ELR (cell line): ENCODE measurements at regions not wholly inside any gene's neighbourhood (a gene's known extent, or its start where the extent isn't known, plus 50 kb on each side); places are given as distances from the start of the nearest gene placed in this dataset.

Experiments used
- DNase-seq: peaks from one replicate; pipeline ENCODE4 v3.0.0-alpha.2; 2015; ENCODE audit warnings: low read depth

DNA sequence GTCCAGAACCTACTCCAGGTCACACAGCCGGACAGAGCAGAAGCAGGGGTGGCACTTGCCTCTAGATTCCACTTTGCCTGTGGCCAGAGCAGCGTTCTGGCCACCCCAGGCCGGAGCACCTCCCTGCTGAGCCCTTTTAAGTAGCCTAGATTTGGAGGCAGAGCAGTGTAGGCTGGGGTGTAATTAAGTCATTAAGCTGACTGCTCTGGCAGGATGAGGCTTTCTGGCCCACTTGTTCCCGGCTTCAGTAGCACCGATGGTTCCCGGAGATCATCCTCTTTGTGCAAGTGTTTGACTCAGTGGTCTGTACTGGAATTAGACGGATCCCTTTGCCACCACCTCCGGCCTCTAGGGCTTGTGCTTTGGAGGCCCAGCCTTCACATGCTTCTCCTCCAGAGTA is 281.9 kb upstream of the ANKRD55 start:
- DNase-seq, result no peak

DNA sequence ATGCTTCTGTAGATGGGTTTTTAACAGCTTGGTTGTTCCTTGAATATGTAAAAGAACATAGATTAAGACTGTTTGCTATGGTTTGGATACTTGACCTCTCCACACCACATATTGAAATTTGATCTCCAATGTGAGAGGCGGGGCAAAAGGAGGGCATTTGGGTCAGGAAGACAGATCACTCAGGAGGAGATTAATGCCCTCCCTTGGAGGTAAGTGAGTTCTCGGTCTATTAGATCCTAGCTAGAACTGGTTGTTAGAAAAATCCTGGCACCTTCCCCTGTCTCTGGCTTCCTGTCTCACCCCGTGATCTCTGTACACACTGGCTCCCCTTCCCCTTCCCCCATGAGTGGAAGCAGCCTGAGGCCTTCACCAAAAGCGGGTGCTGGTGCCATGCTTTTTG is 281.1 kb upstream of the ANKRD55 start:
- no peak for DNase-seq

DNA sequence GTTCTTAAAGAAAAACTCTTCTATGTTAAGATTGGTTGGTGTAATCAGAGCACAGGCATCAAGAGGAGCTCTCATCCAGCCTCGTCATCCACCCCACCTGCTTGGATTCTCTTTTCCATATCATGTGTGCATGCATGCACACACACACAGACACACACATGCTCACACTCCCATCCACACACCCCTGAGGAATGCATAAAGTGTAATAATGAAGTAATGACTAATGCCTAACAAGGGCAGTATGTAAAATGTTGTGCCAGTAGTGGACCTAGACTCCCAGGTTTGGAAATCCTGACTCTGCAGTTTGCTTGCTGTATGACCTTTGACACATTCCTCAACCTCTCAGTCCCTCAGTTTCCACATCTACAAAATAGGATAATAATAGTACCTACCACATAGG is 280.0 kb upstream of the ANKRD55 start:
- DNase-seq, result no peak

DNA sequence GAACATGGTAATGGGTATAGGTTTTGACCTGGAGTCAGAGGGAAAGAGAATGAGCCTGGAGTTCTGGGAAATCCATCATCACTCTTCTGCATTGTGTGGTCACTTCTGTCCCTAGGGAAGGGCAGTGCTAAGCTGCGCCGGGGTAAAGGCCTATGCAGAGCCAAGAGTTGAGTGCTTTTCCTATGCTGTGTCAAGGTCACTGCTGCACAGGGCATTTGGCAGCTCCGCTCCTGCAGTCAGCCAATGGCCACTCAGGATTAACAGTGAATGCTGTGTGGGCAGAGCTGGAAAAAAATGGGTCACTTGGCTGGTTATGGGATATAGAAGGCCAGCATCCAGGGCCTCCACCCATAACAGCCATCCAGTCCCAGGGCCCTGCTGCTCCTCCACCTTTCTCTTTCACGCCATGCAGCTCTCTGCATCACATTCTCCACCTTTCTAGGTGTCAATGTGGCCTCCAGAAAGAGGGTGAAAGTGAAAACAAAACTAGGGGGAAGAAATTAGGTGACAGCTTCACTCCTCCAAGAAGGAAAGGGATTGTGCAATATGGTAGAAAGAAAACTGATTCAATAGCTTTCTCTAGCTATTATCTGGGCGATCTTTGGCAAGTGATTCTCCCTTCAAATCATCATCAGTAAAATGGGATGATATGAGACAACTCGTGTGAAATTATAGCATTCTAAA is 279.3 kb upstream of the ANKRD55 start:
- no peak for DNase-seq

DNA sequence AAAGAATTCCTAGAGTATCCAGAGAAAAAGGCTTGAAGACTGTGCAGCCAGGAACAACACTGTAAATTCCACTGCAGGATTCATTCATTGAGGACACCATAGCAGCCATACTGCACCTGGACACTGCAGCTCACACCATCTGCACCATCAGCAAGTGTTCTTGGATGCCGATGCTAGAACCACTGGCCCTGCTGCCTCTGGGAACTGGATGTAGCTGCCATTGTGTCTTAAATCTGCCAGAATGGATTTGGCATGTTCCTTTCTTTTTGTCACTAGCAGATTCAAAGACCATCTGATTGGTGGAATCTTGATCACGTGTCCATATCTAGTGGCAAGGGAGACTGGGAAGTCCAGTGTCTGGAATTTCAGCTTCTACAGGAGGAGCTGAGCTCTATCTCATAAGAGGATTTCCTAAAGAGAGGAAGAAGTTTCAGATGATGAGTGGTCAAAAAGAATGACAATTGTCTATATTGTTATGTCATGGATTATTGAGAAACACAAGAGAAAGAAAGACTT is 278.3 kb upstream of the ANKRD55 start:
- no peak for DNase-seq

DNA sequence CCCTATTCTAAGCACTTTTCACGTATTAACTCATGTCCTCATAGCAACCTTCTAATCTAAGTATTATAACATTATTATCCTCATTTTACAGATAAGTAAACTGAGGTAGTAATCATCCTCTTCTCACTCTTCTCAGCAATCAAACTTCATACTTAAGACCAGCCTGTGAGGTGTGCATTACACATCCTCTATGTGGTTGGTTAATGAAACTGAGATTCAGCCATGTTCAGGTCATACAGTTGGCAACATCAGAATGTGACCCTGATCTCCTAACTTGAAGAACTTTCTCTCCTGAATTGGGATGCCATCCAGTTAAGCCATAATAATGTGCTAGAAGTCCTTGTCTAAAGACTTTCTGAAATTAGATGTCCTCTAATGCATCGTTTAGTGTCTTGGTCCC is 275.1 kb upstream of the ANKRD55 start:
- DNase-seq, result no peak

DNA sequence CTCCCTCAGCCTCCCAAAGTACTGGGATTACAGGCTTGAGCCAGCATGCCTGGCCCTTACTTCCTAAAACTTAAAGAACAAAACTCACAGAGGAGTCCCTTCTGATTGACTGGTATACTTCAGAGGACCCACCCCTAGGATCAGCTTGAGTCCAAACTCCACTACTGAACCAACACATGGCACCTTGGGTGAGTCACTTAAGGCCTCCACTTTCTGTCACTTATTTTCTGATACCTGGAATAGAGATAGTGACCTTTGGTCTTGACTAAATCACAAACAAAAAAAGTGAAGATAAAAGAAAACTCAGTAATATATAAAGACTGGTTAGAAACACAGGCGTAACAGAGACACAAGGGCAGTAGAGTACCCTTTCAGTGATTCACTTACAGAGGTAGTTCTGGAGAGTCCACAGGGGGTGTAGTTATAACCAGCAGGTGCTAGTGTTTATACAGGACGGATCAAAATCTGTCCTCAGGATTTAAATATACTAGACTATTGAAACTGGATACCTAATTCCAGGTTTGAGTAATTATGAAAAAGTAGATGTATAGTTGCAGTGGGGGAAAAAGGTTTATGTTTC is 274.3 kb upstream of the ANKRD55 start:
- no peak for DNase-seq

DNA sequence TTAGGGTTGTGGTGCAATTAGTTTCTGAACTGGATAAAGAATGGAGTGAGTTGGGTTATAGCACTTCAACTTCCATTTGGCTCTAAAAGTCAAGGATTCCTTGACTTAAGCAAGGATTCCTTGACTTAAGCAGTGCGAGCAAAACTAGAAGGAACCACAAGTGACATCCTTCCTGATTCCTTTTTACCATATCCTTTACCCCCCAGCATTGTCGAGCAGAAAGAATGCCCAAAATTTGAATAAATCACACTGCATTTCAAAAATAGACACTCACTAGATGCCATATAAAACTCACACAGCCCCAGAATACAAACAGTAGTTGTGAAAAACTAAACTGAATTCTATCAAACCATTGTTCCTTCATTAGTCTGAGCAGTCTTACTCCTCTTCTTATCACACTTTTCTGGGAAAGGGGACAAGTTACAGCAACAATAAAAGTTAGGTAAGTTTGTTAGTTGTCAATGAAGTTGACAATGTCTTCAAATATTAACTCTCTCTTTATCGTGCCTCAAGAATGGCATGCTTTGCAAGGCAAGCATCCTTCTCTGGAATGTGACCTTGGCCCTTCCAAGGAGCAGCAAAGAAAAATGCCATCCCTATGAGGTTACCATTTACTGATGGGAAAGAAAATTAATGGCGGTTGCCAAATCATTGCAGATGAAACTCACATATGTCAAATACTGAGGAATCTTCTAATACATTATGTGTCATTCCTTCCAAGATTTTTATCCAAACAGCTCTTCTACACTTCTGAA is 273.3 kb upstream of the ANKRD55 start:
- DNase-seq, result no peak

DNA sequence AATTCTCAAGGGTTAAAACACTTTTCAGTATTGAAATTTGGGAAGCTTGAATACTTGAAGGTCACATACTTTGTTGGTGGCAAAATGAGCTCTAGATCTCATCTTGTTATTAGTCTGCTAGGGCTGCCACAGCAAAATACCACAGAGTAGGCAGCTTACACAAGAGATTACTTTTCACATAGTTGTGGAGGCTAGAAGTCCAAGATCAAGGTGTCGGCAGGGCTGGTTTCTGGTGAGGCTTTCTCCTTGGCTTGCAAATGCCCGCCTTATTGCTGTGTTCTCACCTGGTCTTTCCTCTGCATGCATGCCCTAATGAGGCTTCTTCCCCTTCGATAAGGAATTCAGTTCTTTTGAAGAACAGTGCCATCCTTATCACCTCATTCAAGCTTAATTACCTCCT is 270.8 kb upstream of the ANKRD55 start:
- no peak for DNase-seq

DNA sequence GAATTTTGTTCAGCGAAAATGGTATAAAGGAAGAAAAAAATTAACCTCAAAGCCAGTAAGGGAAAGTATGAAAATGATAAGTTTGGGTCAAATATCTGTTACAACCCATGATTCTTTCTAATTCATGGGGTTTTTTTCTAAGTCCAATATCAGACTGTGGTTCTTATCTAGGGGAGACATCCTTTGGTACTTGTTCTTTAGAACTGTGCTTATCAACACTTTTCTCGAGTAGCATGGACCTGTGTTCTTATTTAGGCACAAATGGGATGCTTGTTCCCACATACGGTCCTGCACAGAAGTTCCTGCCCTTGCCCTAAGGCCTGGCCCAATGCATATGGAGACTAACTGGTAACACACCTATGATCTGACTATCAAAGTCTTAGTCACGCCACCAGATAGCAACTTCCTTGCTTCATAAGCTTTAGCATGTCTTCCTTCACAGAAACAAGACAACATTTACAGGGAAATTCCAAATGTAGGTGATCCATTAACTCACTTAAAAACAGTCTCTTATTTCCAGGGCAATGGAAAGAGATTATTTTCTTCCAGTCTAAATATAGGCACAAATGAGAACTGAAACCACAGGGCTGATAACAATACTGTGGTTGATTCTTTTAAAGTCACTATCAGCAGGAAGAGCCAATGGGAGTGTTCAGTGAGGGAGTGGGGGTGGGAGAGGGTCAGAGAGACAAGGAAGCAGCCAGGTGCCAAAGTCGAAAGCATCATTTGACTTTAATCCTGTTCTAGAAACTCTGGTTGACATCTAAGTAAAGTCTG is 268.8 kb upstream of the ANKRD55 start:
- DNase-seq, result no peak

DNA sequence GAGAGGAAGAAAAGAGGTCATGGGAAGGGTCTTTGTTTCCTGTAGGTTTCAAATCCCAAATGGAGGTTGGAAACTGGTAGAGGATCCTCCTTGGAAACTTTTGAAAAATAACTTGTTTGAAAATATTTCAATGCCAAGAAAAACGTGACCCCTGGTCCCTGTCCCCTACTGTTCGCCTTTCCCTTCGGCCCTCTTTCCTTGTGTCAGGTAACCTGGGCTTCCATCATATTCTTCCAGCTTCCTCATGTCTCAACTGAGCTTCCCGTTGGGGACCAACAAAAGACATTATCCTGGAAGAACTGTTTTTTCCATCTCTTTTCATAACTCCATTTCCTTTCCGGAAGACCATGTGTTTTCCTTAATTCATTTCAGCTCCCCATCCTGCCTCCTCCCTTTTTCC is 266.8 kb upstream of the ANKRD55 start:
- DNase-seq, result no peak

DNA sequence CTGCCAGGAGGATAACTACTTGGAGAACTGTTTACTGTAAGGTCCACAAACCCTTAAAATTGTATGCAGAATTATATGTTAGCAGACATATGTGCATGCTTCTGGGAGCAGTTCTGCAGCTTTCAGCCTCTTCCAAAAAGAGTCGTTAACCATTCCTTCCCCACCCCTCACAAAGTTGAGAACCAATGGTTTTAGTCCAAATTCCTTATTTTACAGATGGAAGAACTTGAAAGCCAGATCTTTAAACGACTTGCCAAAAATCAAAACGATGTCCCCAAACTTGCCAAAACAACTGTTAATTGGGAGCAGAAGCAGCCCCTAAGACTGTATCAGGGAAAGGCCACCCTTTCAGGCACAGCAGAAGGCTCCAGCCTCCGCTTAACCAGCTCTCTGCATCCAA is 266.4 kb upstream of the ANKRD55 start:
- DNase-seq, result no peak

DNA sequence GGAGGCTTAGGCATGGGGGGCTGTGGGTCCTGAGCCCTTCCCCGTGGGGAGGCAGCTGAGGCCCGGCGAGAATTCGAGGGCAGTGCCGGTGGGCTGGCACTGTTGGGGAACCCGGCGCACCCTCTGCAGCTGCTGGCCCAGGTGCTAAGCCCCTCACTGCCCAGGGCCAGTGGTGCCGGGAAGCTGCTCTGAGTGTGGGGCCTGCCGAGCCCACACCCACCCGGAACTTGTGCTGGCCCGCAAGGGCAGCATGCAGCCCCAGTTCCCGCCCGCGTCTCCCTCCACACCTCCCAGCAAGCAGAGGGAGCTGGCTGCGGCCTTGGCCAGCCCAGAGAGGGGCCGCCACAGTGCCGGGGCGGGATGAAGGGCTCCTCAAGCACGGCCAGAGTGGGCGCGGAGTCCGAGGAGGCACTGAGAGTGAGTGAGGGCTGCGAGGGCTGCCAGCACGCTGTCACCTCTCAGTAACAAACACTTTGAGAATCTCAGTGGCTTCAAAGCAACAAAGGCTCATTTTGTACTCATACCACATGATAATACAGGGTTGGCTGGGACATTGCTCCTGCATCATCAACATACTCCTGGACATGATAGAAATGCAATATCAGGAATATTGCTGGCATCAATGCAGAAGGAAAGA is 265.7 kb upstream of the ANKRD55 start:
- no peak for DNase-seq

DNA sequence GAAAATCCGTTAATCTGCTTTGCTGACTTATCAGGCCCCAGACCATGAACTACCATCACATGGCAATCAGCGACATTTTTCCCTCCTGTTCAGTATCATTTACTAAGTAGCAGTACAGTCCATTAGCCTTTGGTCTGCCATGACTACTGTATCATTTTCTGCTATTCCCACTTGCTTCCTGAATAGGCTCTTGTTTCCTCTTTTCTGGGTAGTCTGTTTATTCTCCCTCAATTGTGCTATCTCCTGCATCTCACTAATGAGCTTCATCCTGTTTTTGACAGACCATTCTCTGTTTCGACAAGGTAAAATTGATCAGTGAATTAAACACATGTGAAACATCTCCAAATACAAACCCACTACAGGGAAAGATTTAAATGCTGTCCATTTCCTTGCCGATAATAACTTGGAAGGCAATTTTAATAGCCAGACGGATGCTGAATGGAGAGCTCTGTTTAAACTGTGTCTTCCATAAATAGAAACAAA is 263.5 kb upstream of the ANKRD55 start:
- no peak for DNase-seq

DNA sequence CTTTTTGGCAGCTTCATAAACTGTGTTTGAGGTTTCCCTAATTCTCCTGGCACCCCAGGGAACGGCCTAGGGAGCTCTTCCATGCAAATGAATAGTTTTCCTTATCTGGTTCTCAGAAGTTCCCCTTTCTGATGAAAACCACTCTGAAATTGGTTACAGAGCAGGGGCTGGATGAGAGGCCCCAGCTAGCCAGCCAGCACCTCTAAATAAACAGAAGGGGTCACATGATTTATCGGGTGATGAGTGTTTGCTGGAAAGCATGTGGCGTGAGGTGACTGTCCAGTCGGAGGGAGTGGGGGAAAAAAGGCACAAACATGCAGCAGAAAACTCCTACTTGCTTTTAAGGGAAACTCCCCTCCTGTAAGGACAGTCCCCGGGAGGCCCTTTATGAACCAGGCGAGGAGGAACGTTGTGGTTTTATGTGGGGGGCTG is 261.2 kb upstream of the ANKRD55 start:
- no peak for DNase-seq

DNA sequence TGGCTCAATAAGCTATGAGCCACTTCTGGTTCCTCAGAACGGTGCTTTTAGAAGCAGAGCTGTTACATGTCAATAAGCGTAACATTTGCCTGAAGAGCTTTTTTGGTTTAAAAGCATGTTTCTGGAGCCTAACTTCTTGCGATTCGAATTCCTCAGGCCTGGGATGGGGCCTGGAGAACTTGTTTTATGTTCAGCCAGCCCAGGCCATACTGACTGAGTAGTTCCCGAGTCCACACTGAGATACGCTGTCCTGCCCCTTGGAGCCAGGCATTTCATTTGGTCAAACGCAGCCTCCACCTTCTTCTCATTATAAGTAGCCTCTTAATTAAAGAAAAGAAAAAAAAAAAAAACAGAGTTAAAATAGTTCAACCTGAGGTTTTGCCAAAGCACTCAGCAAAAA is 260.6 kb upstream of the ANKRD55 start:
- DNase-seq, result no peak

DNA sequence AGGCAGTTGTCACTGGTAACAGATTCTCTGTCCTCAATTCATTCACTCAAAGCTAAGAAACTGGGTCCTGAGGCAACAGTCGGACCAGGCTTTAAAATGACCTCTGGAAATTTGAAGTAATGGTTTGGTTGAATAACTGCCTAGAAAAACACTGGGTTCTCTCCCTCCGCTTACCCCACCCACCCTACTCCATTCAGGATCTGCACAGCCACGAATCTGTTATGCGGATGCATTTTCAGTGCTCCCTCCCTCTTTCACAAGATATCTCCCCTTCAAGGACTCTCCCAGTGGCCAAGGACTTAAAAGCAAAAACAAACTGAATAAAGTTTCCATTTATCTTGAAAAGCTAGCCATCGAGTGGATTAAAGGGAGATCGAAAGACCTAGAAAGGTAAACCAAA is 260.2 kb upstream of the ANKRD55 start:
- no peak for DNase-seq

DNA sequence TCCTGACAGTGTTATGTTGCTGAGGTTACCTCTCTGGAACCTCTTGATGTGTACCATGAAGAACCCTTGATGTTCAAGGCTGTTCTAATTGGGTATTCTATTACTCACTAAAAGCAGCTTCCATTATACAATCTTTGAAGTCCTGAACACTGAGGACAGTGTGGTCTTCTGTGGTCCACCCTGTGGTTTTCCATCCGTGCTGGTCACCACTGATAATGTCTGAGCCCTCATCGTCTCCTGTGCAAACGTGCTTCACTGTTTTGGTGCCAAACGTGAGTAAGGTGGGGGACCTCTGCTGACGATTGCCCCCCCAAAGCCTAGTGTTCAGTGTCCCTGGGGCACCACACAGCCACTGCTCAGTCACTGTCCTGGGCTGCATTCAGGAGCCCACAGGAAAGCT is 259.7 kb upstream of the ANKRD55 start:
- no peak for DNase-seq

DNA sequence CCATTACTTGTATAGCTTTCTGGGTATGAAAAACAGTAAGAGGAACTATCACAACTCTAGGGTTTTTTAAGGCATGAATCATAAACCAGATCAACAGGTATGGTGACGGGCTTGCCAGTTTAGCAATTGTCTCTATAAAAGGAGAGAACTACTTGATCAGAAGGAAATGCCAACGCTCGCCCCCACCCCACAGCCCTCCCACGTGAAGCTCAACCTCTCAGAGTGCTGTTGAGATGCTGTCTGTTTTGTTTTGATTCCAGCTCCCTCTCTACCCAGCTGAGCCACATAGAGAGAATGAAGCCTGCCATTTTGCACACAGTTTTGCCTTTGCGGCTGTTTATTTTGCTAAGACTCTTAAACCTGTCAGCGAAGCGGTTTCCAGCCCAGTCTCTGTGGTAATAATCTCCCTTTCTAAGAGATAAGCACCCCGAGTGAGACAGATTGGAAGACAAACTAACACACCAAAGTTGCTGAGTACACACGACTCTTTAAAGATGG is 257.9 kb upstream of the ANKRD55 start:
- DNase-seq, result no peak

DNA sequence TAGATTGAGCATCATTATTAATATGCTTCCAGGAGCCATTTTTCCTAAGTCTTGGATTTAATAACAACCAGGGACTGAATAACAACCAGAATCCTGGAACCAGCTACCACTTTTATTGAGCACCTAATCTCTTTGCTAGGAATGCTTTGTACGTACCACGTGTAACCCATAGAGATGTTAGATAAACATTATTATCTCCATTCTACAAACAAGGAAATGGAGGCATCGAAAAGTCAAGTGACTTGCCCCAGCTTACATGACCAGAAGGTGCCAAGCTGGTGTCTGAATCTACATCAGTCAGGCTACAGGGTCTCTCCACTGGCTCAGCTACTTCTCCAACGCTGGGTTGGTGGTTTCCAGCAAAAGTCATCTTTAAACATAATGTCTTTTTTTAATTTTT is 256.1 kb upstream of the ANKRD55 start:
- DNase-seq, result no peak

DNA sequence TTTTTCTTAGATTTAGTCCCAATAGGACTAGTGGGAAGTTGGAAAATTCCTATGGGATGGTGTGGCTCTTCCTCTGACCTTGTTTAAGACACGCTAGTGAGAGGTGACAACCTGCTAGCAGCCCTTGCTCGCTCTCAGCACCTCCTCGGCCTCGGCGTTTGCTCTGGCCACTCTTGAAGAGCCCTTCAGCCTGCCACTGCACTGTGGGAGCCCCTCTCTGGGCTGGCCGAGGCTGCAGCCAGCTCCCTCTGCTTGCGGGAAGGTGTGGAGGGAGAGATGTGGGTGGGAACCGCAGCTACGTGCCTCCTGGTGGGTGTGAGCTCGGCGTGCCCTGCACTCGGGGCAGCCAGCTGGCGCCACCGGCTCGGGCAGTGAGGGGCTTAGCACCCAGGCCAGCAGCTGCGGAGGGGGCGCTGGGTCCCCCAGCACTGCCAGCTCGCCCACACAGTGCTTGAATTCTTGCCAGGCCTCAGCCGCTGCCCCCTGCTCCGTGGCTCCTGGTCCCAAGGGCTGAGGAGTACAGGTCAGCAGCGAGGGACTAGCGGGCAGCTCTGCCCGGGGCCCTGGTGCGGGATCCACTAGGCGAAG is 254.5 kb upstream of the ANKRD55 start:
- DNase-seq, result no peak
